ENCODE measurements at regions not wholly inside any gene's neighbourhood (a gene's known extent, or its start where the extent isn't known, plus 50 kb on each side); places are given as distances from the start of the nearest gene placed in this dataset.
A peak's percentile ranks its signal among the peaks of the same experiment; 100 is the strongest.

GRCh38 chr9:129476821-129477611 is 143.9 kb downstream of the C9orf50 start:
- no peak for DNase-seq (ENCODE audit: extremely low spot score)
- 75% methylated on average over 14 of the region's 17 CpGs for WGBS
- Histone ChIP-seq H3K27ac (replicated peaks in 1 of 4) (no peak overlapping the region), H3K27me3 (no peaks in the 10 kb centered on the region), H3K4me3 (no peak overlapping the region), H3K9me3 (peaks cover 0 to 6% (median 0%) of the 10 kb centered on the region in 4 donors), H3K4me1 (peaks cover 36 to 55% (median 43%) of the 10 kb centered on the region in 4 donors), H3K36me3 (no peaks in the 10 kb centered on the region)
- intact Hi-C loops (cut with DNase I) = no loop called here
- TF ChIP-seq, protein P1, sequence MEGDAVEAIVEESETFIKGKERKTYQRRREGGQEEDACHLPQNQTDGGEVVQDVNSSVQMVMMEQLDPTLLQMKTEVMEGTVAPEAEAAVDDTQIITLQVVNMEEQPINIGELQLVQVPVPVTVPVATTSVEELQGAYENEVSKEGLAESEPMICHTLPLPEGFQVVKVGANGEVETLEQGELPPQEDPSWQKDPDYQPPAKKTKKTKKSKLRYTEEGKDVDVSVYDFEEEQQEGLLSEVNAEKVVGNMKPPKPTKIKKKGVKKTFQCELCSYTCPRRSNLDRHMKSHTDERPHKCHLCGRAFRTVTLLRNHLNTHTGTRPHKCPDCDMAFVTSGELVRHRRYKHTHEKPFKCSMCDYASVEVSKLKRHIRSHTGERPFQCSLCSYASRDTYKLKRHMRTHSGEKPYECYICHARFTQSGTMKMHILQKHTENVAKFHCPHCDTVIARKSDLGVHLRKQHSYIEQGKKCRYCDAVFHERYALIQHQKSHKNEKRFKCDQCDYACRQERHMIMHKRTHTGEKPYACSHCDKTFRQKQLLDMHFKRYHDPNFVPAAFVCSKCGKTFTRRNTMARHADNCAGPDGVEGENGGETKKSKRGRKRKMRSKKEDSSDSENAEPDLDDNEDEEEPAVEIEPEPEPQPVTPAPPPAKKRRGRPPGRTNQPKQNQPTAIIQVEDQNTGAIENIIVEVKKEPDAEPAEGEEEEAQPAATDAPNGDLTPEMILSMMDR (IDR thresholded peaks at IDR 0.05) = no peak
- TF ChIP-seq POLR2AphosphoS5 (IDR thresholded peaks at IDR 0.05) = no peak
- no peak for TF ChIP-seq EP300 (IDR thresholded peaks at IDR 0.05)
- no peak for TF ChIP-seq POLR2A (IDR thresholded peaks at IDR 0.05; ENCODE audit: low read depth)

GRCh38 chr9:129474740-129475404 is 146.0 kb downstream of the C9orf50 start:
- intact Hi-C loops (cut with DNase I) = no loop called here
- Histone ChIP-seq H3K4me1 (peaks cover 14 to 46% (median 24%) of the 10 kb centered on the region in 4 donors), H3K27ac (replicated peaks in 1 of 4) (peak overlapping the region in 1 of 4 donors; percentile 49), H3K4me3 (no peak overlapping the region), H3K27me3 (no peaks in the 10 kb centered on the region), H3K36me3 (no peaks in the 10 kb centered on the region), H3K9me3 (peaks cover 0 to 6% (median 0%) of the 10 kb centered on the region in 4 donors)
- no CpG with 5 or more reads among the region's 6 CpGs for WGBS
- DNase-seq (ENCODE audit: extremely low spot score) = no peak
- TF ChIP-seq, protein P1 (IDR thresholded peaks at IDR 0.05) = no peak
- TF ChIP-seq POLR2AphosphoS5 (IDR thresholded peaks at IDR 0.05) (no peak), POLR2A (IDR thresholded peaks at IDR 0.05; ENCODE audit: low read depth) (no peak), EP300 (IDR thresholded peaks at IDR 0.05) (no peak)

DNA sequence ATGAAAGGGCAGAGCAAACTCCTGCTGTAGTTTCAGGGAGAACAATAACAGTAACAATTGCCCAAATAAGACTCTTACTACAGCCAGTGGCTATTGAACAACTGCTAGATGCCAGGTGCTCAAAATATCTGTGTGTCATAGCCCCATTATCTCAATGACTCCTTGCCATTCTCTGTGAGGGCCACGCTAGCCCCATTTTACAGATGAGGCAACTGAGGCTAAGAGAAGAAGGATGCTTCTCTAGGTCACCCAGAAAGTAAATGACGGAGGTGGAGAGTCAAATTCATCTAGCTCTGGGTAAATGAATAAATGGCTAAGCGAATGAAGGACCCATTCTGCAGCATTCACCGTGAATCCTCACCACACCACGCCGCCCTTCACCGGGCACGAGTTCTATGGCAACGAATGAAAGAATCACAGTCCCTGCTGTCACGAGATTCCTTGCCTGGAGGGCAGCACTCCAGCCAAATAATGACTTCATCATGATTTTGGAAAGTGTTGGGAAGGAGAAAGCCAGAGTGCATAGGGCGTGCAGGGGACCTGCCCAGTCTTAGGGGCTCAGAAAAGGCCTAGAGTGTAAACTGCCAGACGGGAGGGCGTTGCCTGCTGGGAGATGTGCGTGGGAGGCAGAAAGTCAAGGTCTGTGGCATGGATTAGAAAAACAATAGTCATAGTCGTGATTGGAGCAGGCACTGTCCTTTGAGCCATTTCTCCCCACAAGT is 147.2 kb downstream of the C9orf50 start:
- no peak for DNase-seq (ENCODE audit: extremely low spot score)
- intact Hi-C loops (cut with DNase I) = no loop called here
- peaks cover 0 to 6% (median 0%) of the 10 kb centered on the region in 4 donors for H3K9me3 ChIP-seq
- 58% methylated on average over 15 of the region's 15 CpGs for WGBS
- H3K4me1 ChIP-seq = peaks cover 13 to 34% (median 17%) of the 10 kb centered on the region in 4 donors
- TF ChIP-seq POLR2AphosphoS5 (IDR thresholded peaks at IDR 0.05) = peak; percentile 50 to 79
- TF ChIP-seq EP300 (IDR thresholded peaks at IDR 0.05) = no peak
- TF ChIP-seq, protein P1 (IDR thresholded peaks at IDR 0.05) = no peak
- no peak for TF ChIP-seq POLR2A (IDR thresholded peaks at IDR 0.05; ENCODE audit: low read depth)
- H3K27me3 ChIP-seq = no peaks in the 10 kb centered on the region
- H3K27ac ChIP-seq (replicated peaks in 1 of 4) = peak overlapping the region; percentile 15 to 61 (median 46)
- no peak overlapping the region for H3K4me3 ChIP-seq
- no peaks in the 10 kb centered on the region for H3K36me3 ChIP-seq

DNA sequence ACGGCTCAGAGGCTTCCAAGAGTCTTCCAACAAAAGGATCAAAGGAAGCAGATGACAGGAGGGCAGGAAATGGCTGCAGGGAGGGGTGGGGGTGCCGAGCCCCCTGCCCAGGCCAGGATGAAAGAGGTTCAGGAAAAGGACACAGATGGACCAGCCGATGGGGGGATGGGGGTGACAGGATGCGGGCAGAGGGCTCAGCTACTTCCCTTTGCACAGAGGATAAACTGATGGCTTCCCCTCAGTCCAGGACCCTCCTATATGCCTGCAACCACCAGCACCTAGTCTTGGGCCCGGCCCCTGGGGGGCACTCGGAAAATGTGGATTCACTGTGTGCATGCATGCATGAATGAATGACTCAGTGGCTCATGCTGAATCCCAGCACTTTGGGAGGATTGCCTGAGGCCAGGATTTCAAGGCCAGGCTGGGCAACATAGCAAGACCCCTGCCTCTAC is 148.2 kb downstream of the C9orf50 start:
- Histone ChIP-seq H3K27me3 (no peaks in the 10 kb centered on the region), H3K36me3 (no peaks in the 10 kb centered on the region), H3K9me3 (peaks cover 0 to 6% (median 0%) of the 10 kb centered on the region in 4 donors), H3K27ac (replicated peaks in 1 of 4) (no peak overlapping the region), H3K4me1 (peaks cover 13 to 31% (median 17%) of the 10 kb centered on the region in 4 donors), H3K4me3 (no peak overlapping the region)
- 81% methylated on average over 5 of the region's 6 CpGs for WGBS
- TF ChIP-seq POLR2A (IDR thresholded peaks at IDR 0.05; ENCODE audit: low read depth) (no peak), EP300 (IDR thresholded peaks at IDR 0.05) (no peak), POLR2AphosphoS5 (IDR thresholded peaks at IDR 0.05) (no peak)
- TF ChIP-seq, protein P1 (IDR thresholded peaks at IDR 0.05) = no peak
- DNase-seq (ENCODE audit: extremely low spot score) = no peak
- intact Hi-C loops (cut with DNase I) = no loop called here

Data from esophagus muscularis mucosa (tissue), 4 donors.